ENCODE measurements at regions not wholly inside any gene's neighbourhood (a gene's known extent, or its start where the extent isn't known, plus 50 kb on each side); places are given as distances from the start of the nearest gene placed in this dataset.
"Not testable (repeated sequence)": the region's sequence is repeated elsewhere in the genome, so short reads cannot be mapped to it uniquely, and the experiment has no call there.

DNA sequence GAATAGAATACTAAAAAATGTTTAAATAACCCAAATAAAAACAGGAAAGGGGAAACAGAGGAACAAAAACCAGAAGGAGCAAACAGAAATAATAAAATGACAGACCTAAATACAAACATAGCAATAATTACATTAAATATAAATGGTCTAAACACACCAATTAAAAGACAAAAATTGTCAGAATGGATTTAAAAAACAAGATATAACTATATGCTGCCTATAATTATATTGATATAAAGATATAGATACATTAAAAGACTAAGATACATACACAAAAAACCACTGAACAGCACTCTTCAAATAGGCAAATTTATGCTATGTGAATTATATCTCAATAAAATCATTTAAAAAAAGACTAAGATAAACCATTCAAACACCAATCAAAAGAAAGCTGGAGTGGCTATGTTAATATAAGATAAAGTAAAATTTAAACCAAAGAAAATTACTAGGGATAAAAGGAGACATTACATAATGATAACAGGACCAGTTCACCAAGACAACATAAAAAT, 168.9 kb downstream of the SMAD6 start:
- H3K27me3 ChIP-seq (ENCODE audit: insufficient read depth, low read length) = no peaks in the 10 kb centered on the region; the same call in 1 of the 2 replicates
- no peak for TF ChIP-seq EZH2 (IDR thresholded peaks at IDR 0.05; ENCODE audit: borderline replicate concordance, low read length)
- TF ChIP-seq, protein P1, sequence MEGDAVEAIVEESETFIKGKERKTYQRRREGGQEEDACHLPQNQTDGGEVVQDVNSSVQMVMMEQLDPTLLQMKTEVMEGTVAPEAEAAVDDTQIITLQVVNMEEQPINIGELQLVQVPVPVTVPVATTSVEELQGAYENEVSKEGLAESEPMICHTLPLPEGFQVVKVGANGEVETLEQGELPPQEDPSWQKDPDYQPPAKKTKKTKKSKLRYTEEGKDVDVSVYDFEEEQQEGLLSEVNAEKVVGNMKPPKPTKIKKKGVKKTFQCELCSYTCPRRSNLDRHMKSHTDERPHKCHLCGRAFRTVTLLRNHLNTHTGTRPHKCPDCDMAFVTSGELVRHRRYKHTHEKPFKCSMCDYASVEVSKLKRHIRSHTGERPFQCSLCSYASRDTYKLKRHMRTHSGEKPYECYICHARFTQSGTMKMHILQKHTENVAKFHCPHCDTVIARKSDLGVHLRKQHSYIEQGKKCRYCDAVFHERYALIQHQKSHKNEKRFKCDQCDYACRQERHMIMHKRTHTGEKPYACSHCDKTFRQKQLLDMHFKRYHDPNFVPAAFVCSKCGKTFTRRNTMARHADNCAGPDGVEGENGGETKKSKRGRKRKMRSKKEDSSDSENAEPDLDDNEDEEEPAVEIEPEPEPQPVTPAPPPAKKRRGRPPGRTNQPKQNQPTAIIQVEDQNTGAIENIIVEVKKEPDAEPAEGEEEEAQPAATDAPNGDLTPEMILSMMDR (IDR thresholded peaks at IDR 0.05; ENCODE audit: low read length) = no peak

DNA sequence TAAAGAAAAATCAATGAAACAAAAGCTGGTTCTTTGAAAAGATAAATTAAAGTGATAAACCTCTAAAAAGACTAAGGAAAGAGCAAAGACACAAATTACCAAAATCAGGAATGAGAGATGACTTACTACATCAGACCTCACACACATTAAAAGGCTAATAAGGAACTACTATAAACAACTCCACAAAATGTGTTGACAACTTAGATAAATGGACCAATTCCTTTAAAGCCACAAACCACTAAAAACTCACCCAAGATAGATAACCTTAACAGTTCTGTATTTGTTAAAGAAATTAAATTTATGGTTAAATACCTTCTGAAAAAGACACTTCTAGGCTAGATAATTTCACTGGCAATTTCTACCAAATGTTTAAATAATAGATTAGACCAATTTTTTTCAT, 170.4 kb downstream of the SMAD6 start:
- Histone ChIP-seq H3K36me3 (ENCODE audit: insufficient read depth, low read length) (no peaks in the 10 kb centered on the region), H4K20me1 (ENCODE audit: insufficient read depth, low read length) (no peaks in the 10 kb centered on the region), H3K4me1 (ENCODE audit: insufficient read depth, low read length, severe bottlenecking) (no peaks in the 10 kb centered on the region), H2AFZ (ENCODE audit: low read length) (no peak overlapping the region), H3K27me3 (ENCODE audit: insufficient read depth, low read length) (no peaks in the 10 kb centered on the region; the same call in 1 of the 2 replicates), H3K4me3 (ENCODE audit: low read depth, low read length, poor library complexity, severe bottlenecking) (no peak overlapping the region), H3K9me2 (ENCODE audit: low read depth, low read length) (no peaks in the 10 kb centered on the region), H3K79me2 (ENCODE audit: insufficient read depth, low read length) (no peaks in the 10 kb centered on the region), H3F3A (ENCODE audit: insufficient read depth, low read length) (no peaks in the 10 kb centered on the region), H3K4me2 (ENCODE audit: low read length) (no peak overlapping the region), H3K27ac (ENCODE audit: low read depth, low read length, poor library complexity, severe bottlenecking) (no peak overlapping the region), H3K9ac (ENCODE audit: low read length) (no peak overlapping the region), H3K9me3 (ENCODE audit: low read length) (no peaks in the 10 kb centered on the region)
- TF ChIP-seq EZH2 (IDR thresholded peaks at IDR 0.05; ENCODE audit: borderline replicate concordance, low read length) = no peak
- TF ChIP-seq, protein P1 (IDR thresholded peaks at IDR 0.05; ENCODE audit: low read length) = no peak

More for the DNA sequence above, 168.9 kb downstream of the SMAD6 start:
- H3K79me2 ChIP-seq (ENCODE audit: insufficient read depth, low read length) = no peaks in the 10 kb centered on the region
- no peak overlapping the region for H3K27ac ChIP-seq (ENCODE audit: low read depth, low read length, poor library complexity, severe bottlenecking)
- H3K9me2 ChIP-seq (ENCODE audit: low read depth, low read length) = no peaks in the 10 kb centered on the region
- no peak overlapping the region for H3K4me2 ChIP-seq (ENCODE audit: low read length)
- no peaks in the 10 kb centered on the region for H4K20me1 ChIP-seq (ENCODE audit: insufficient read depth, low read length)
- H3K4me3 ChIP-seq (ENCODE audit: low read depth, low read length, poor library complexity, severe bottlenecking) = no peak overlapping the region
- no peak overlapping the region for H2AFZ ChIP-seq (ENCODE audit: low read length)
- H3K9me3 ChIP-seq (ENCODE audit: low read length) = no peaks in the 10 kb centered on the region
- H3K4me1 ChIP-seq (ENCODE audit: insufficient read depth, low read length, severe bottlenecking) = peaks cover 12% of the 10 kb centered on the region
- H3K36me3 ChIP-seq (ENCODE audit: insufficient read depth, low read length) = no peaks in the 10 kb centered on the region
- H3K9ac ChIP-seq (ENCODE audit: low read length) = no peak overlapping the region
- H3F3A ChIP-seq (ENCODE audit: insufficient read depth, low read length) = no peaks in the 10 kb centered on the region

GRCh38 chr15:66873331-66873730, 171.3 kb downstream of the SMAD6 start:
- not testable (repeated sequence) for H4K20me1 ChIP-seq (ENCODE audit: insufficient read depth, low read length); H3K27me3 ChIP-seq (ENCODE audit: insufficient read depth, low read length); H2AFZ ChIP-seq (ENCODE audit: low read length); H3F3A ChIP-seq (ENCODE audit: insufficient read depth, low read length); H3K9me3 ChIP-seq (ENCODE audit: low read length); H3K4me2 ChIP-seq (ENCODE audit: low read length); H3K9ac ChIP-seq (ENCODE audit: low read length); H3K4me1 ChIP-seq (ENCODE audit: insufficient read depth, low read length, severe bottlenecking); H3K27ac ChIP-seq (ENCODE audit: low read depth, low read length, poor library complexity, severe bottlenecking); H3K4me3 ChIP-seq (ENCODE audit: low read depth, low read length, poor library complexity, severe bottlenecking); H3K9me2 ChIP-seq (ENCODE audit: low read depth, low read length); H3K79me2 ChIP-seq (ENCODE audit: insufficient read depth, low read length); H3K36me3 ChIP-seq (ENCODE audit: insufficient read depth, low read length)

DNA sequence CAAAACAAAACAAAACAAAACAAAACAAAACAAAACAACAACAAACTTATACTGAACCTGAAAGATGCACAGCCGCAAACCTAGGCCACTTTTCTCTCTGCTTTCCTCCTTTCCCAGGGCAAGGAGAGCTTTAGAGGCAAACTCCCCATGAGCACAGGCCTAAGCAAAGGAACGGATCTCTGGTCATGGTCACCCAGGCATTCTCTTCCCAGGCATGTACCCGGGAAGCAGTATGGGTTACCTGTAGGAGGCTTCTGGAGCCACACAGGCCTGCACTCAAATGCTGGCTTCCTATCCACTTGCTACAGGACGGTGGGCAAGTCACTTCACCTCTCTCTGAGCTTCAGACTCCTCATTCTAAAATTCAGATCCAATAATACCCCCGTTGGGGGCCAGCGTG, 171.8 kb downstream of the SMAD6 start:
- no peaks in the 10 kb centered on the region for H3K4me1 ChIP-seq (ENCODE audit: insufficient read depth, low read length, severe bottlenecking)
- no peak overlapping the region for H3K4me2 ChIP-seq (ENCODE audit: low read length)
- no peaks in the 10 kb centered on the region for H3K9me2 ChIP-seq (ENCODE audit: low read depth, low read length)
- no peak overlapping the region for H2AFZ ChIP-seq (ENCODE audit: low read length)
- TF ChIP-seq, protein P1 (IDR thresholded peaks at IDR 0.05; ENCODE audit: low read length) = no peak
- no peak for TF ChIP-seq EZH2 (IDR thresholded peaks at IDR 0.05; ENCODE audit: borderline replicate concordance, low read length)
- no peaks in the 10 kb centered on the region for H3K9me3 ChIP-seq (ENCODE audit: low read length)
- no peak overlapping the region for H3K9ac ChIP-seq (ENCODE audit: low read length)
- H3K27me3 ChIP-seq (ENCODE audit: insufficient read depth, low read length) = no peaks in the 10 kb centered on the region; the same call in 1 of the 2 replicates
- no peaks in the 10 kb centered on the region for H3K36me3 ChIP-seq (ENCODE audit: insufficient read depth, low read length)
- H3K27ac ChIP-seq (ENCODE audit: low read depth, low read length, poor library complexity, severe bottlenecking) = no peak overlapping the region
- H3K79me2 ChIP-seq (ENCODE audit: insufficient read depth, low read length) = no peaks in the 10 kb centered on the region
- no peak overlapping the region for H3K4me3 ChIP-seq (ENCODE audit: low read depth, low read length, poor library complexity, severe bottlenecking)
- no peaks in the 10 kb centered on the region for H4K20me1 ChIP-seq (ENCODE audit: insufficient read depth, low read length)
- H3F3A ChIP-seq (ENCODE audit: insufficient read depth, low read length) = no peaks in the 10 kb centered on the region
